ENCODE measurements at regions not wholly inside any gene's neighbourhood (a gene's known extent, or its start where the extent isn't known, plus 50 kb on each side); places are given as distances from the start of the nearest gene placed in this dataset.
A peak's percentile ranks its signal among the peaks of the same experiment; 100 is the strongest.
"Not testable (repeated sequence)": the region's sequence is repeated elsewhere in the genome, so short reads cannot be mapped to it uniquely, and the experiment has no call there.

DNA sequence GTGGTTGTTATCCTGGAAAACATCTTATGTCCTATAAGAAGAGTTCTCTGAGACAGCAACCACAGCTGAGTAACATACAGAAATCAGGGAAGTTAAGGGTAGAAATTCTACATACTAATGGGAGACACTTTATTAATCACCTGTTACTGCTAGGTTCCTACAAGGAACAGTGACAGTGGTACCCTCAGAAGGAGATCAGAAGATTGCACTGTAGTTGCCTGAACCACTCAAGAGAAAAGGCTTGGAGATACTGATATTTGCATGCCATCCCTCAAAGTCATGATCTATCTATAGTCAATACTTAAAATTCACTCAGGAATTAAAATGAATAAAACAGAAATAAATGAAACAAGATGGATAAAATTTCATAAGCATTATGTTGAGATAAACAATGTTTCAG is 136.0 kb downstream of the LMLN start:
- CTCF ChIA-PET, result no interaction called here
- H3K79me2 ChIP-seq (ENCODE audit: control insufficient read depth, insufficient read depth, low read length), result no peaks in the 10 kb centered on the region
- TF ChIP-seq EZH2 (IDR thresholded peaks at IDR 0.05; ENCODE audit: borderline replicate concordance, insufficient read depth, low read depth, low read length, poor library complexity, severe bottlenecking), result no peak
- TF ChIP-seq, protein P1, sequence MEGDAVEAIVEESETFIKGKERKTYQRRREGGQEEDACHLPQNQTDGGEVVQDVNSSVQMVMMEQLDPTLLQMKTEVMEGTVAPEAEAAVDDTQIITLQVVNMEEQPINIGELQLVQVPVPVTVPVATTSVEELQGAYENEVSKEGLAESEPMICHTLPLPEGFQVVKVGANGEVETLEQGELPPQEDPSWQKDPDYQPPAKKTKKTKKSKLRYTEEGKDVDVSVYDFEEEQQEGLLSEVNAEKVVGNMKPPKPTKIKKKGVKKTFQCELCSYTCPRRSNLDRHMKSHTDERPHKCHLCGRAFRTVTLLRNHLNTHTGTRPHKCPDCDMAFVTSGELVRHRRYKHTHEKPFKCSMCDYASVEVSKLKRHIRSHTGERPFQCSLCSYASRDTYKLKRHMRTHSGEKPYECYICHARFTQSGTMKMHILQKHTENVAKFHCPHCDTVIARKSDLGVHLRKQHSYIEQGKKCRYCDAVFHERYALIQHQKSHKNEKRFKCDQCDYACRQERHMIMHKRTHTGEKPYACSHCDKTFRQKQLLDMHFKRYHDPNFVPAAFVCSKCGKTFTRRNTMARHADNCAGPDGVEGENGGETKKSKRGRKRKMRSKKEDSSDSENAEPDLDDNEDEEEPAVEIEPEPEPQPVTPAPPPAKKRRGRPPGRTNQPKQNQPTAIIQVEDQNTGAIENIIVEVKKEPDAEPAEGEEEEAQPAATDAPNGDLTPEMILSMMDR (IDR thresholded peaks at IDR 0.05), result no peak
- no peak overlapping the region for H3K27ac ChIP-seq (ENCODE audit: low read length in 2 of 2)
- peaks cover 2 to 4% of the 10 kb centered on the region in 2 donors for H3K4me1 ChIP-seq (ENCODE audit: control insufficient read depth in 2 of 2, insufficient read depth in 2 of 2, low read length in 2 of 2)
- H3K36me3 ChIP-seq (replicated peaks in 1 of 2; ENCODE audit: control extremely low read depth in 1 of 2, control insufficient read depth in 1 of 2, extremely low read depth in 1 of 2, insufficient read depth in 2 of 2, low read length in 1 of 2), result no peaks in the 10 kb centered on the region
- H2AFZ ChIP-seq (ENCODE audit: insufficient read depth, low read depth, low read length, poor library complexity, severe bottlenecking), result no peak overlapping the region
- Mint-ChIP-seq H3K4me1 (peaks cover 6% of the 10 kb centered on the region), H3K27me3 (peaks cover 25% of the 10 kb centered on the region), H3K4me3 (no peak overlapping the region), H3K9me3 (ENCODE audit: insufficient read depth) (peaks cover 3% of the 10 kb centered on the region), H3K27ac (no peak overlapping the region)
- H3K4me2 ChIP-seq (replicated peaks; ENCODE audit: low read depth, low read length, poor library complexity, severe bottlenecking), result no peak overlapping the region
- H3K4me3 ChIP-seq (ENCODE audit: control extremely low read depth in 1 of 5, extremely low read depth in 1 of 5, insufficient read depth in 1 of 5, low read depth in 2 of 5, low read length in 4 of 5), result no peak overlapping the region
- no peaks in the 10 kb centered on the region for H4K20me1 ChIP-seq (ENCODE audit: control insufficient read depth, insufficient read depth, low read length, poor library complexity, severe bottlenecking)
- intact Hi-C loops (cut with micrococcal nuclease), result no loop called here
- no peak for DNase-seq
- no peak overlapping the region for H3K9ac ChIP-seq (ENCODE audit: low read length)
- POLR2A ChIA-PET, result no interaction called here
- H3K9me3 ChIP-seq (ENCODE audit: control extremely low read depth in 1 of 3, control insufficient read depth in 2 of 3, insufficient read depth in 1 of 3, low read length in 2 of 3), result peaks cover 4 to 16% (median 9%) of the 10 kb centered on the region in 3 donors
- no peak for ATAC-seq (ENCODE audit: low read depth)
- peaks cover 0 to 15% (median 9%) of the 10 kb centered on the region in 4 experiments for H3K27me3 ChIP-seq (replicated peaks in 1 of 4; ENCODE audit: control extremely low read depth in 1 of 4, control insufficient read depth in 3 of 4, insufficient read depth in 4 of 4, low read length in 3 of 4)

DNA sequence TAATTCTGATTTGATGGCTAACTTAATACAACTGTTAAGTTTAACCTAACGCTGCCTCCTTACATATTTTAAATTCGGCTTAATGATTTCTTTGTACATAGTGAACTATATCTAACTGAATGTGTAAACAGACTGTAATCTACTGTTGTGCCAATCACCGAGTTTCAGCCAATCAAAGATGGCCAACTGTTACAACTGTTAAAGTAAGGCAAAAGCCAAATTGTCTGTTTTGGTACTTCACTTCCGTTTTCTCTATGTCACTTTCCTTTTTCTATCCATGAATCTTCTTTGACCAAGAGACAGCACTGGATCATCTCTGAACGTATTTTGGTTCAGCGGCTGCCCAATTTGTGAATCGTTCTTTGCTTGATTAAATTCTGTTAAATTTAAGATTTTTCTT is 137.0 kb downstream of the LMLN start:
- Histone ChIP-seq H3K4me3 (ENCODE audit: control extremely low read depth in 1 of 5, extremely low read depth in 1 of 5, insufficient read depth in 1 of 5, low read depth in 2 of 5, low read length in 4 of 5) (no peak overlapping the region), H3K9ac (ENCODE audit: low read length) (no peak overlapping the region), H3K27ac (ENCODE audit: low read length in 2 of 2) (no peak overlapping the region), H2AFZ (ENCODE audit: insufficient read depth, low read depth, low read length, poor library complexity, severe bottlenecking) (no peak overlapping the region), H3K36me3 (replicated peaks in 1 of 2; ENCODE audit: control extremely low read depth in 1 of 2, control insufficient read depth in 1 of 2, extremely low read depth in 1 of 2, insufficient read depth in 2 of 2, low read length in 1 of 2) (no peaks in the 10 kb centered on the region), H3K27me3 (replicated peaks in 1 of 4; ENCODE audit: control extremely low read depth in 1 of 4, control insufficient read depth in 3 of 4, insufficient read depth in 4 of 4, low read length in 3 of 4) (peaks cover 0 to 15% (median 9%) of the 10 kb centered on the region in 4 experiments), H4K20me1 (ENCODE audit: control insufficient read depth, insufficient read depth, low read length, poor library complexity, severe bottlenecking) (no peaks in the 10 kb centered on the region), H3K4me1 (ENCODE audit: control insufficient read depth in 2 of 2, insufficient read depth in 2 of 2, low read length in 2 of 2) (peaks cover 2 to 4% of the 10 kb centered on the region in 2 donors), H3K79me2 (ENCODE audit: control insufficient read depth, insufficient read depth, low read length) (no peaks in the 10 kb centered on the region), H3K9me3 (ENCODE audit: control extremely low read depth in 1 of 3, control insufficient read depth in 2 of 3, insufficient read depth in 1 of 3, low read length in 2 of 3) (peaks cover 4 to 16% (median 9%) of the 10 kb centered on the region in 3 donors), H3K4me2 (replicated peaks; ENCODE audit: low read depth, low read length, poor library complexity, severe bottlenecking) (no peak overlapping the region)
- TF ChIP-seq, protein P1 (IDR thresholded peaks at IDR 0.05), result no peak
- no peak for TF ChIP-seq EZH2 (IDR thresholded peaks at IDR 0.05; ENCODE audit: borderline replicate concordance, insufficient read depth, low read depth, low read length, poor library complexity, severe bottlenecking)
- Mint-ChIP-seq H3K4me1 (peaks cover 6% of the 10 kb centered on the region), H3K4me3 (no peak overlapping the region), H3K9me3 (ENCODE audit: insufficient read depth) (peaks cover 3% of the 10 kb centered on the region), H3K27ac (no peak overlapping the region), H3K27me3 (peaks cover 25% of the 10 kb centered on the region)
- intact Hi-C loops (cut with micrococcal nuclease), result no loop called here
- ATAC-seq (ENCODE audit: low read depth) (no peak), DNase-seq (no peak)
- POLR2A ChIA-PET, result no interaction called here
- 75% methylated on average over 1 of the region's 7 CpGs for WGBS (ENCODE audit: insufficient coverage)
- CTCF ChIA-PET, result no interaction called here

DNA sequence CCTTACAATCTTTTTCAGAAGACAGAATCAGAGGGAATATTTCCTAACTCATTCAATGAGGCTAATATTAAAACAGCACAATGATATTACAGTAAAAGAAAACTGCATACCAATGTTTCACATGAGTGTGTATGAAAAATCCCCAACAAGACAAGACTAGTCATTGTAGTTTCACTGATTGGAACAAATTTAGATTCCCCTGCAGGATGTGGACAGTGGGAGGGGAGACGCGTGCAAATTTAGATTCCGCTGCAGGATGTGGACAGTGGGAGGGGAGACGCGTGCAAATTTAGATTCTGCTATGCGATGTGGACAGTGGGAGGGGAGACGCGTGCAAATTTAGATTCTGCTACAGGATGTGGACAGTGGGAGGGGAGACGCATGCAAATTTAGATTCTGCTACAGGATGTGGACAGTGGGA is 138.7 kb downstream of the LMLN start:
- H3K9me3 ChIP-seq (ENCODE audit: control extremely low read depth in 1 of 3, control insufficient read depth in 2 of 3, insufficient read depth in 1 of 3, low read length in 2 of 3), result peaks cover 4 to 20% (median 9%) of the 10 kb centered on the region in 3 donors
- H3K27ac ChIP-seq (ENCODE audit: low read length in 2 of 2); H3K27me3 ChIP-seq (replicated peaks in 1 of 4; ENCODE audit: control extremely low read depth in 1 of 4, control insufficient read depth in 3 of 4, insufficient read depth in 4 of 4, low read length in 3 of 4); H3K27me3 Mint-ChIP-seq; H3K4me2 ChIP-seq (replicated peaks; ENCODE audit: low read depth, low read length, poor library complexity, severe bottlenecking); H3K36me3 ChIP-seq (replicated peaks in 1 of 2; ENCODE audit: control extremely low read depth in 1 of 2, control insufficient read depth in 1 of 2, extremely low read depth in 1 of 2, insufficient read depth in 2 of 2, low read length in 1 of 2); intact Hi-C loops (cut with micrococcal nuclease); H4K20me1 ChIP-seq (ENCODE audit: control insufficient read depth, insufficient read depth, low read length, poor library complexity, severe bottlenecking); H3K4me3 ChIP-seq (ENCODE audit: control extremely low read depth in 1 of 5, extremely low read depth in 1 of 5, insufficient read depth in 1 of 5, low read depth in 2 of 5, low read length in 4 of 5); H3K4me1 ChIP-seq (ENCODE audit: control insufficient read depth in 2 of 2, insufficient read depth in 2 of 2, low read length in 2 of 2); CTCF ChIA-PET; H2AFZ ChIP-seq (ENCODE audit: insufficient read depth, low read depth, low read length, poor library complexity, severe bottlenecking); H3K9me3 Mint-ChIP-seq (ENCODE audit: insufficient read depth); H3K9ac ChIP-seq (ENCODE audit: low read length); POLR2A ChIA-PET; H3K4me1 Mint-ChIP-seq; H3K79me2 ChIP-seq (ENCODE audit: control insufficient read depth, insufficient read depth, low read length): not testable (repeated sequence)
- peak overlapping the region; percentile 81 for H3K27ac Mint-ChIP-seq
- WGBS (ENCODE audit: insufficient coverage), result 29% methylated on average over 1 of the region's 9 CpGs
- peak overlapping the region; percentile 60 for H3K4me3 Mint-ChIP-seq
- DNase-seq (peak; percentile 53), ATAC-seq (ENCODE audit: low read depth) (peak; percentile 31)

Measured in B cell (primary cell).